HG03442 (cell line): ENCODE measurements at regions not wholly inside any gene's neighbourhood (a gene's known extent, or its start where the extent isn't known, plus 50 kb on each side); places are given as distances from the start of the nearest gene placed in this dataset.
"Not testable (repeated sequence)": the region's sequence is repeated elsewhere in the genome, so short reads cannot be mapped to it uniquely, and the experiment has no call there.

Experiments
- ATAC-seq: cut with Tn5 transposase; IDR thresholded peaks from one replicate; pipeline ENCODE4 v1.9.1; 2021; ENCODE audit warnings: mild to moderate bottlenecking, moderate library complexity; ENCODE audit not compliant: unreplicated experiment

GRCh38 chr6:40160826-40161225 is 226.6 kb upstream of the MOCS1 start:
- ATAC-seq = no peak

- no peak for ATAC-seq
Measured at GRCh38 chr6:40159865-40160264, 225.6 kb upstream of the MOCS1 start.

- ATAC-seq = no peak
Measured at GRCh38 chr6:40152701-40153436, 218.6 kb upstream of the MOCS1 start.

- ATAC-seq = no peak
Measured at GRCh38 chr6:40152196-40152595, 217.9 kb upstream of the MOCS1 start.

GRCh38 chr6:40148882-40149573 is 214.8 kb upstream of the MOCS1 start:
- peak; percentile 96 for ATAC-seq

GRCh38 chr6:40146902-40147301 is 212.6 kb upstream of the MOCS1 start:
- ATAC-seq = no peak

GRCh38 chr6:40139447-40139846 is 205.2 kb upstream of the MOCS1 start:
- ATAC-seq = no peak

GRCh38 chr6:40138273-40138720 is 204.0 kb upstream of the MOCS1 start:
- no peak for ATAC-seq

GRCh38 chr6:40135491-40136072 is 201.3 kb upstream of the MOCS1 start:
- ATAC-seq = no peak

GRCh38 chr6:40133981-40134380 is 199.7 kb upstream of the MOCS1 start:
- not testable (repeated sequence) for ATAC-seq

- ATAC-seq = no peak
Measured at GRCh38 chr6:40131675-40132074, 197.4 kb upstream of the MOCS1 start.

GRCh38 chr6:40128127-40128526 is 193.9 kb upstream of the MOCS1 start:
- no peak for ATAC-seq

GRCh38 chr6:40125680-40126394 is 191.6 kb upstream of the MOCS1 start:
- ATAC-seq = no peak

- ATAC-seq = no peak
Measured at GRCh38 chr6:40124924-40125323, 190.7 kb upstream of the MOCS1 start.

GRCh38 chr6:40116832-40117231 is 182.6 kb upstream of the MOCS1 start:
- ATAC-seq = no peak

- ATAC-seq = no peak
Measured at GRCh38 chr6:40112350-40112749, 178.1 kb upstream of the MOCS1 start.

GRCh38 chr6:40108736-40109135 is 174.5 kb upstream of the MOCS1 start:
- no peak for ATAC-seq

GRCh38 chr6:40106840-40107239 is 172.6 kb upstream of the MOCS1 start:
- ATAC-seq = no peak

- ATAC-seq = no peak
Measured at GRCh38 chr6:40098774-40099173, 164.5 kb upstream of the MOCS1 start.

GRCh38 chr6:40097590-40097989 is 163.3 kb upstream of the MOCS1 start:
- ATAC-seq = no peak

GRCh38 chr6:40083141-40083920 is 149.1 kb upstream of the MOCS1 start:
- no peak for ATAC-seq
